ENCODE measurements at regions not wholly inside any gene's neighbourhood (a gene's known extent, or its start where the extent isn't known, plus 50 kb on each side); places are given as distances from the start of the nearest gene placed in this dataset.

DNA sequence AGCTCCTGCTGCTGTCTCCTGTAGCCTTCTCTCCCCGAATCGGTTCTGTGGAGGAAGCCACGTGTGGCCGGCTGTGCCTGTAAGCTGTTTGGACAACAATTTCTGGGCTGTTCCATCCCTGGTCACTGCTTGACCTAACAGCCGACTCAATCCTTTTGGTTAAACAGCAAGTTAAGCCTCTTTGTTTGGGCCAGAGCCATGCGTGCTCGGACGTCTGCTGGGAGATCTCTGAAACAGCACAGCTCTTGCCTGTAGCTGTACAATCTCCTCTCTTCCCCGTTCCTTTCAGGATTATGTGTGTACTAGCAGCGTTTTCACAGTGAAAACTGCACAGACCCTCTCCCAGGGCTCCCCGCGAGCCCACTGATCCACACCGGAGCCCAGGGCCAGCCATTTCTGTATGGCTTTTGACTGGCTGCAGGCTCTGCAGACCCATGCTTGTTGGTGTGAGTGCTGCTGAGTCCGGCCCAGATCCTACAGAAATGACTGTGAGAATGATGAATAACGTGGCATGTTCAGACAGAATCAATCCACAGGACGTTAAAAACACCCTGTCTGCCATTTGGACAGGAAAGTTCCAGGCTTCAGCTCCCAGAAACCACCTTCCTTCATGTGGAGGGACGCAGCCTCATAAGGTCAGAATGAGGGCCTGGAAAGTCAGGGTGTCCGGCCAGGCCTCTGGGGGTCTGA, 428.6 kb upstream of the ADARB2 start:
- H3K79me2 ChIP-seq (ENCODE audit: insufficient read depth, low read length): no peaks in the 10 kb centered on the region
- no peaks in the 10 kb centered on the region for H4K20me1 ChIP-seq (ENCODE audit: control insufficient read depth, insufficient read depth, insufficient read length)
- peaks cover 3 to 6% of the 10 kb centered on the region in 2 experiments; a peak in 2 of 4 replicates for H3K4me1 Mint-ChIP-seq
- H3K23ac ChIP-seq (ENCODE audit: insufficient read length, low read depth, low read length): no peak overlapping the region
- H2BK120ac ChIP-seq (ENCODE audit: low read depth, low read length, poor library complexity, severe bottlenecking): no peak overlapping the region
- H3K4ac ChIP-seq (ENCODE audit: low read depth, low read length): no peak overlapping the region
- no peak overlapping the region for H2BK12ac ChIP-seq (ENCODE audit: insufficient read length, low read depth, low read length)
- H2BK5ac ChIP-seq (ENCODE audit: insufficient read length, low read length): no peak overlapping the region
- no peaks in the 10 kb centered on the region for H3K79me1 ChIP-seq (ENCODE audit: insufficient read depth, low read depth, low read length, poor library complexity, severe bottlenecking)
- no peak overlapping the region for H3T11ph ChIP-seq (ENCODE audit: low read length)
- no peaks in the 10 kb centered on the region; a peak in 1 of 7 replicates for H3K36me3 Mint-ChIP-seq (ENCODE audit: insufficient read depth in 1 of 3, low read depth in 3 of 3)
- H3K27me3 ChIP-seq (ENCODE audit: insufficient read depth, low read length): no peaks in the 10 kb centered on the region
- TF ChIP-seq CTCF (conservative IDR thresholded peaks at IDR 0.05): no peak
- H3K4me3 Mint-ChIP-seq: no peak overlapping the region
- H4K91ac ChIP-seq (ENCODE audit: insufficient read length, low read depth, low read length): no peak overlapping the region
- H3K56ac ChIP-seq (ENCODE audit: insufficient read length, low read depth, low read length): no peak overlapping the region
- H4K5ac ChIP-seq (ENCODE audit: insufficient read length, low read depth, low read length): no peak overlapping the region
- H2BK20ac ChIP-seq (ENCODE audit: low read depth, low read length, poor library complexity, severe bottlenecking): no peak overlapping the region
- no peak overlapping the region for H2AK5ac ChIP-seq (ENCODE audit: insufficient read length, low read length)
- H3K14ac ChIP-seq (ENCODE audit: insufficient read depth, low read length): no peak overlapping the region
- no peak overlapping the region for H3K9ac ChIP-seq (ENCODE audit: extremely low read depth, insufficient read length, low read length)
- H3K23me2 ChIP-seq (ENCODE audit: insufficient read length, low read depth, low read length, poor library complexity, severe bottlenecking): no peaks in the 10 kb centered on the region
- H3K27ac ChIP-seq (ENCODE audit: insufficient read length, low read depth, low read length): no peak overlapping the region
- no peak for DNase-seq
- no peak overlapping the region for H2BK15ac ChIP-seq (ENCODE audit: low read depth, low read length)
- H3K9me3 Mint-ChIP-seq: no peaks in the 10 kb centered on the region; a peak in 1 of 5 replicates
- no CpG with 5 or more reads among the region's 18 CpGs for WGBS (ENCODE audit: extremely low coverage, insufficient read length, low lambda C conversion rate)
- no peak overlapping the region for H2AFZ ChIP-seq (ENCODE audit: low read length)
- no peak overlapping the region for H3K4me2 ChIP-seq (ENCODE audit: insufficient read depth, insufficient read length, low read length)
- H3K18ac ChIP-seq (ENCODE audit: insufficient read length, low read depth, low read length): no peak overlapping the region
- no peaks in the 10 kb centered on the region for H3K27me3 Mint-ChIP-seq (ENCODE audit: low read depth)
- H3K4me1 ChIP-seq (ENCODE audit: insufficient read depth, low read length): no peaks in the 10 kb centered on the region; the same call in 1 of the 2 replicates
- H4K8ac ChIP-seq (replicated peaks; ENCODE audit: insufficient read length, low read depth, low read length): no peak overlapping the region
- peak overlapping the region in 1 of 3 experiments; percentile 88; a peak in 2 of 7 replicates for H3K27ac Mint-ChIP-seq
- no peaks in the 10 kb centered on the region for H3K9me3 ChIP-seq (ENCODE audit: control insufficient read depth, low read depth, low read length)
